ENCODE measurements at regions not wholly inside any gene's neighbourhood (a gene's known extent, or its start where the extent isn't known, plus 50 kb on each side); places are given as distances from the start of the nearest gene placed in this dataset.
"Not testable (repeated sequence)": the region's sequence is repeated elsewhere in the genome, so short reads cannot be mapped to it uniquely, and the experiment has no call there.

- not testable (repeated sequence) for H3K27me3 ChIP-seq (ENCODE audit: control insufficient read depth in 1 of 2, insufficient read depth in 2 of 2, low read length in 2 of 2); H3K27ac ChIP-seq (ENCODE audit: low read depth in 2 of 2, low read length in 1 of 2); H3K36me3 ChIP-seq (ENCODE audit: control insufficient read depth in 2 of 2, insufficient read depth in 2 of 2, low read length in 1 of 2); H3K9me3 ChIP-seq (ENCODE audit: control insufficient read depth in 2 of 2, insufficient read depth in 1 of 2, low read depth in 1 of 2, low read length in 1 of 2); H3K4me1 ChIP-seq (ENCODE audit: control insufficient read depth in 2 of 2, insufficient read depth in 2 of 2, low read length in 1 of 2)
- 31 to 40% methylated on average over 21 to 31 of the region's 38 CpGs for WGBS, 2 donors
- peak overlapping the region; percentile 21 to 31 for H3K4me3 ChIP-seq (ENCODE audit: low read depth in 1 of 2, low read length in 2 of 2)
These were observed 62.8 kb downstream of the PPIAL4A start for GRCh38 chr1:120952207-120952870.

GRCh38 chr1:120952871-120953265 is 63.3 kb downstream of the PPIAL4A start:
- H3K36me3 ChIP-seq (ENCODE audit: control insufficient read depth in 2 of 2, insufficient read depth in 2 of 2, low read length in 1 of 2); H3K9me3 ChIP-seq (ENCODE audit: control insufficient read depth in 2 of 2, insufficient read depth in 1 of 2, low read depth in 1 of 2, low read length in 1 of 2); H3K27ac ChIP-seq (ENCODE audit: low read depth in 2 of 2, low read length in 1 of 2); H3K4me1 ChIP-seq (ENCODE audit: control insufficient read depth in 2 of 2, insufficient read depth in 2 of 2, low read length in 1 of 2); H3K27me3 ChIP-seq (ENCODE audit: control insufficient read depth in 1 of 2, insufficient read depth in 2 of 2, low read length in 2 of 2): not testable (repeated sequence)
- peak overlapping the region in 1 of 2 donors; percentile 31 for H3K4me3 ChIP-seq (ENCODE audit: low read depth in 1 of 2, low read length in 2 of 2)
- 34 to 40% methylated on average over 18 of the region's 19 CpGs for WGBS, 2 donors

GRCh38 chr1:120954736-120955135 is 65.2 kb downstream of the PPIAL4A start:
- H3K4me1 ChIP-seq (ENCODE audit: control insufficient read depth in 2 of 2, insufficient read depth in 2 of 2, low read length in 1 of 2), result no peaks in the 10 kb centered on the region
- no peaks in the 10 kb centered on the region for H3K9me3 ChIP-seq (ENCODE audit: control insufficient read depth in 2 of 2, insufficient read depth in 1 of 2, low read depth in 1 of 2, low read length in 1 of 2)
- no peaks in the 10 kb centered on the region for H3K27me3 ChIP-seq (ENCODE audit: control insufficient read depth in 1 of 2, insufficient read depth in 2 of 2, low read length in 2 of 2)
- H3K4me3 ChIP-seq (ENCODE audit: low read depth in 1 of 2, low read length in 2 of 2), result no peak overlapping the region
- H3K36me3 ChIP-seq (ENCODE audit: control insufficient read depth in 2 of 2, insufficient read depth in 2 of 2, low read length in 1 of 2), result no peaks in the 10 kb centered on the region
- 71 to 81% methylated on average over 21 of the region's 21 CpGs for WGBS, 2 donors
- no peak overlapping the region for H3K27ac ChIP-seq (ENCODE audit: low read depth in 2 of 2, low read length in 1 of 2)

GRCh38 chr1:120955961-120956360 is 66.4 kb downstream of the PPIAL4A start:
- not testable (repeated sequence) for H3K4me1 ChIP-seq (ENCODE audit: control insufficient read depth in 2 of 2, insufficient read depth in 2 of 2, low read length in 1 of 2); H3K9me3 ChIP-seq (ENCODE audit: control insufficient read depth in 2 of 2, insufficient read depth in 1 of 2, low read depth in 1 of 2, low read length in 1 of 2); H3K4me3 ChIP-seq (ENCODE audit: low read depth in 1 of 2, low read length in 2 of 2); H3K36me3 ChIP-seq (ENCODE audit: control insufficient read depth in 2 of 2, insufficient read depth in 2 of 2, low read length in 1 of 2); H3K27me3 ChIP-seq (ENCODE audit: control insufficient read depth in 1 of 2, insufficient read depth in 2 of 2, low read length in 2 of 2); H3K27ac ChIP-seq (ENCODE audit: low read depth in 2 of 2, low read length in 1 of 2)
- 35 to 43% methylated on average over 2 of the region's 2 CpGs for WGBS, 2 donors

GRCh38 chr1:120966018-120966417 is 76.4 kb downstream of the PPIAL4A start:
- not testable (repeated sequence) for H3K27me3 ChIP-seq (ENCODE audit: control insufficient read depth in 1 of 2, insufficient read depth in 2 of 2, low read length in 2 of 2); H3K4me3 ChIP-seq (ENCODE audit: low read depth in 1 of 2, low read length in 2 of 2); H3K36me3 ChIP-seq (ENCODE audit: control insufficient read depth in 2 of 2, insufficient read depth in 2 of 2, low read length in 1 of 2); H3K27ac ChIP-seq (ENCODE audit: low read depth in 2 of 2, low read length in 1 of 2); H3K4me1 ChIP-seq (ENCODE audit: control insufficient read depth in 2 of 2, insufficient read depth in 2 of 2, low read length in 1 of 2); H3K9me3 ChIP-seq (ENCODE audit: control insufficient read depth in 2 of 2, insufficient read depth in 1 of 2, low read depth in 1 of 2, low read length in 1 of 2)
- 7% methylated on average over 2 of the region's 5 CpGs; no CpG with 5 or more reads in 1 of the 2 donors for WGBS, 2 donors

- H3K27me3 ChIP-seq (ENCODE audit: control insufficient read depth in 1 of 2, insufficient read depth in 2 of 2, low read length in 2 of 2); H3K36me3 ChIP-seq (ENCODE audit: control insufficient read depth in 2 of 2, insufficient read depth in 2 of 2, low read length in 1 of 2); H3K4me1 ChIP-seq (ENCODE audit: control insufficient read depth in 2 of 2, insufficient read depth in 2 of 2, low read length in 1 of 2); H3K9me3 ChIP-seq (ENCODE audit: control insufficient read depth in 2 of 2, insufficient read depth in 1 of 2, low read depth in 1 of 2, low read length in 1 of 2); H3K4me3 ChIP-seq (ENCODE audit: low read depth in 1 of 2, low read length in 2 of 2); H3K27ac ChIP-seq (ENCODE audit: low read depth in 2 of 2, low read length in 1 of 2): not testable (repeated sequence)
- WGBS, 2 donors, result 16 to 20% methylated on average over 1 of the region's 2 CpGs
These were observed 83.3 kb downstream of the PPIAL4A start for GRCh38 chr1:120972863-120973262.

- not testable (repeated sequence) for H3K27me3 ChIP-seq (ENCODE audit: control insufficient read depth in 1 of 2, insufficient read depth in 2 of 2, low read length in 2 of 2); H3K4me1 ChIP-seq (ENCODE audit: control insufficient read depth in 2 of 2, insufficient read depth in 2 of 2, low read length in 1 of 2)
- WGBS, 2 donors, result 93 to 95% methylated on average over 4 of the region's 4 CpGs
These were observed 84.3 kb downstream of the PPIAL4A start for GRCh38 chr1:120973836-120974235.

GRCh38 chr1:120977279-120977678 is 87.7 kb downstream of the PPIAL4A start:
- not testable (repeated sequence) for H3K9me3 ChIP-seq (ENCODE audit: control insufficient read depth in 2 of 2, insufficient read depth in 1 of 2, low read depth in 1 of 2, low read length in 1 of 2); H3K27me3 ChIP-seq (ENCODE audit: control insufficient read depth in 1 of 2, insufficient read depth in 2 of 2, low read length in 2 of 2); H3K4me1 ChIP-seq (ENCODE audit: control insufficient read depth in 2 of 2, insufficient read depth in 2 of 2, low read length in 1 of 2); H3K4me3 ChIP-seq (ENCODE audit: low read depth in 1 of 2, low read length in 2 of 2); H3K36me3 ChIP-seq (ENCODE audit: control insufficient read depth in 2 of 2, insufficient read depth in 2 of 2, low read length in 1 of 2); H3K27ac ChIP-seq (ENCODE audit: low read depth in 2 of 2, low read length in 1 of 2)
- 59 to 61% methylated on average over 2 of the region's 6 CpGs for whole genome bisulfite sequencing, 2 donors

More at GRCh38 chr1:120973836-120974235, 84.3 kb downstream of the PPIAL4A start:
- H3K27ac ChIP-seq (ENCODE audit: low read depth in 2 of 2, low read length in 1 of 2); H3K4me3 ChIP-seq (ENCODE audit: low read depth in 1 of 2, low read length in 2 of 2); H3K36me3 ChIP-seq (ENCODE audit: control insufficient read depth in 2 of 2, insufficient read depth in 2 of 2, low read length in 1 of 2); H3K9me3 ChIP-seq (ENCODE audit: control insufficient read depth in 2 of 2, insufficient read depth in 1 of 2, low read depth in 1 of 2, low read length in 1 of 2): not testable (repeated sequence)

GRCh38 chr1:120981489-120982094 is 92.0 kb downstream of the PPIAL4A start:
- H3K27me3 ChIP-seq (ENCODE audit: control insufficient read depth in 1 of 2, insufficient read depth in 2 of 2, low read length in 2 of 2); H3K4me3 ChIP-seq (ENCODE audit: low read depth in 1 of 2, low read length in 2 of 2); H3K4me1 ChIP-seq (ENCODE audit: control insufficient read depth in 2 of 2, insufficient read depth in 2 of 2, low read length in 1 of 2); H3K36me3 ChIP-seq (ENCODE audit: control insufficient read depth in 2 of 2, insufficient read depth in 2 of 2, low read length in 1 of 2); H3K9me3 ChIP-seq (ENCODE audit: control insufficient read depth in 2 of 2, insufficient read depth in 1 of 2, low read depth in 1 of 2, low read length in 1 of 2); H3K27ac ChIP-seq (ENCODE audit: low read depth in 2 of 2, low read length in 1 of 2): not testable (repeated sequence)
- WGBS, 2 donors, result 58 to 67% methylated on average over 3 of the region's 3 CpGs

- not testable (repeated sequence) for H3K27me3 ChIP-seq (ENCODE audit: control insufficient read depth in 1 of 2, insufficient read depth in 2 of 2, low read length in 2 of 2); H3K4me1 ChIP-seq (ENCODE audit: control insufficient read depth in 2 of 2, insufficient read depth in 2 of 2, low read length in 1 of 2); H3K9me3 ChIP-seq (ENCODE audit: control insufficient read depth in 2 of 2, insufficient read depth in 1 of 2, low read depth in 1 of 2, low read length in 1 of 2); H3K4me3 ChIP-seq (ENCODE audit: low read depth in 1 of 2, low read length in 2 of 2); H3K36me3 ChIP-seq (ENCODE audit: control insufficient read depth in 2 of 2, insufficient read depth in 2 of 2, low read length in 1 of 2); H3K27ac ChIP-seq (ENCODE audit: low read depth in 2 of 2, low read length in 1 of 2)
- WGBS, 2 donors, result no CpG with 5 or more reads among the region's 2 CpGs
These were observed 105.0 kb downstream of the PPIAL4A start for GRCh38 chr1:120994614-120995013.
